Urinary bladder (tissue), 3 donors: ENCODE measurements at regions not wholly inside any gene's neighbourhood (a gene's known extent, or its start where the extent isn't known, plus 50 kb on each side); places are given as distances from the start of the nearest gene placed in this dataset.
"Not testable (repeated sequence)": the region's sequence is repeated elsewhere in the genome, so short reads cannot be mapped to it uniquely, and the experiment has no call there.

Experiments used
- DNase-seq: peaks from one replicate; pipeline ENCODE4 v3.0.0-alpha.2; 2015; ENCODE audit errors: extremely low spot score
- H3K27ac ChIP-seq: one replicate; pipeline ENCODE4 v1.5.1; 2013; ENCODE audit warnings: low read depth, mild to moderate bottlenecking, moderate library complexity
- H3K36me3 ChIP-seq: one replicate; pipeline ENCODE4 v1.6.1; 2013; ENCODE audit warnings: mild to moderate bottlenecking, moderate library complexity; ENCODE audit not compliant: insufficient read depth
- H3K4me1 ChIP-seq: one replicate; pipeline ENCODE4 v1.6.1; 2013; ENCODE audit warnings: mild to moderate bottlenecking, moderate library complexity; ENCODE audit not compliant: insufficient read depth
- H3K4me3 ChIP-seq: one replicate; pipeline ENCODE4 v1.5.1; 2013; ENCODE audit warnings: low read depth, low read length
- WGBS: extraction: QIAGEN DNeasy Blood & Tissue Kit; methylation state at CpG from one replicate; pipeline ENCODE4 v1.1.7; 2013; 5-methylcytosine and 5-hydroxymethylcytosine counted together
- donor health status: healthy with polysubstance abuse.
- donor health status: healthy.

DNA sequence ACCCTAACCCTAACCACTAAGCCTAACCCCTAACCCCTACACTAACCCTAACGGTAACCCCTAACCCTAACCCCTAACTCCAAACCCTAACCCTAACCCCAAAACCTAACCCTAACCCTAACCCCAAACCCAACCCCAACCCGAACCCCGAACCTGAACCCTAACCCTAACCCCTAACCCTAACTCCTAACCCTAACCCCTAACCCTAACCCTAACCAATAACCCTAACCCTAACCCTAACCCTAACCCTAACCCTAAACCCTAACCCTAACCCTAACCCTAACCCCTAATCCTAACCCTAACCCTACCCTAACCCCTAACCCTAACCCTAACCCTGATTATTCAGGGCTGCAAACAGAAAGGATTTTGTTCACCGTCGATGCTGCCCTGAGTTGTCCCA lies 144.6 kb upstream of the DUSP22 start:
- H3K36me3 ChIP-seq, DNase-seq, H3K27ac ChIP-seq, H3K4me1 ChIP-seq, H3K4me3 ChIP-seq: not testable (repeated sequence)
- 100% methylated on average over 4 of the region's 5 CpGs for WGBS

DNA sequence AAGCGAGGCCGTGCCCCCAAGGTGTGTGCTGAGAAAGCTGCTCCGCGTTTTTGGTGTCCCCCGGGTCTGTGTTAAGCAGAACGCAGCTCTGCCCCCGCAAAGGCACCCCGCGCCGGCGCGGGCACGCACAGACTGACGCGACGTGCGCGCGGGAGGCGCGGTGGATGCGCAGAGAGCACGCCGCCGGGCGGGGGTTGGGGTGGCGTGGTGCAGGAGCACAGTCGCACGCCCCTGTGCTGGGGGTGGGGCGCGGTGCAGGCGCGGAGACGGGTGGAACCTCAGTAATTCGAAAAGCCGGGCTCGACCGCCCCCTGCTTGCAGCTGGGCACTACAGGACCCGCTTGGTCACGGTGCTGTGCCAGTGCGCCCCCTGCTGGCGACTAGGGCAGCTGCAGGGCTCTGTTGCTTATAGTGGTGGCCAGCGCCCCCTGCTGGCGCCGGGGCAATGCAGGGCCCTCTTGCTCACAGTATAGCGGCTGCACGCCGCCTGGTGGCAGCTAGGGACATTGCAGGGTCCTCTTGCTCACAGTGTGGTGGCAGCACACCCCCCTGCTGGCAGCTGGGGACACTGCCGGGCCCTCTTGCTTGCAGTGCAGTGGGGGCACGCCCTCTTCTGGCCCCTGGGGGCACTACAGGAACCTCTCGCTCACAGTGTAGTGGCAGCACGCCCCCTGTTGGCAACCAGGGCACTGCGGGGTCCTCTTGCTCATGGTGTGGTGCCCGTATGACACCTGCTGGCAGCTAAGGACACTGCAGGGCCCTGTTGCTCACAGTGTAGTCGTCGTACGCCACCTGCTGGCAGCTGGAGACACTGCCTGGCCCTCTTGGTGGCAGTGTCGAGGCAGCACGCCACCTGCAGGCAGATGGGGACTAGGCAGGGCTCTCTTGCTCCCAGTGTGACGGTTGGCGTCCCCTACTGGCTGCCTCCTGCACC lies 144.0 kb upstream of the DUSP22 start:
- not testable (repeated sequence) for DNase-seq, H3K4me3 ChIP-seq, H3K27ac ChIP-seq, H3K4me1 ChIP-seq, H3K36me3 ChIP-seq
- WGBS = 82% methylated on average over 61 of the region's 61 CpGs

DNA sequence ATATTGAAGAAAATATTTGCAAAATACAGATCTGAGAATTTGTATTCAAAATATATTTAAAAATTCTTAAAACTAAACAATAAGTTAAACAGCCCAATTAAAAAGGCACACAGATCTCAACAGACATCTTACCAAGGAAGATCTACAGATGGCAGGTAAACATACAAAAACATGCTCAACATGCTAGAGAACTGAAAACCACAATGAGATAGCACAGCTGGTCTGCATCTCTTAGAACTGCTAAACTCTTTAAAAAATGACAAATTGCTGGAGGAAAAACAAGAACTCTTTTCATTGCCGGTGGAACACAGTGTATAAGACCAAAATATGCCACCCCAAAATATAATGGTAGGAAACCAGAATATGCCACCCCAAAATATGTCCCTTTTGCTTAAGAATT lies 142.1 kb upstream of the DUSP22 start:
- not testable (repeated sequence) for H3K4me1 ChIP-seq, H3K4me3 ChIP-seq, DNase-seq, H3K36me3 ChIP-seq, H3K27ac ChIP-seq
- 30% methylated on average over 1 of the region's 1 CpG for WGBS

DNA sequence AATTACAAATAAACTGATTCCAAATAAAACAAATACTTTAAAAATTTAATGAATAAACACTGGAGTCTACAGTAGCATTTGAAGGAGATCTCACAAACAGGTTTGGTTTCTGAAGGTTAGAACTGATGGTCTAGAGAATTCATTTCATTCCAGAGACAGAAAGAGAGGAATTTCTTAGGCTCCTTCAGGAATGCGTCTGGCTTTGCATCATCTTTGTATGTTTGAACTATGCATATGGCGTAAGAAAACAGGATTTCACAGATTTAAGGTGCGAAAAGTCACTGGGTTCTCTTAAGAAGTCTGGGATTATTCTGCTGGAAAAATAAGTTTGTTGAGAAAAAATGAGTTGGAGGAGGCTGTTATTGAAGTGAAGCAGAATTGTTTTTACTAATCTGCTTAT lies 139.9 kb upstream of the DUSP22 start:
- H3K4me3 ChIP-seq, H3K36me3 ChIP-seq, H3K27ac ChIP-seq, H3K4me1 ChIP-seq, DNase-seq: not testable (repeated sequence)
- WGBS = 69% methylated on average over 3 of the region's 3 CpGs

DNA sequence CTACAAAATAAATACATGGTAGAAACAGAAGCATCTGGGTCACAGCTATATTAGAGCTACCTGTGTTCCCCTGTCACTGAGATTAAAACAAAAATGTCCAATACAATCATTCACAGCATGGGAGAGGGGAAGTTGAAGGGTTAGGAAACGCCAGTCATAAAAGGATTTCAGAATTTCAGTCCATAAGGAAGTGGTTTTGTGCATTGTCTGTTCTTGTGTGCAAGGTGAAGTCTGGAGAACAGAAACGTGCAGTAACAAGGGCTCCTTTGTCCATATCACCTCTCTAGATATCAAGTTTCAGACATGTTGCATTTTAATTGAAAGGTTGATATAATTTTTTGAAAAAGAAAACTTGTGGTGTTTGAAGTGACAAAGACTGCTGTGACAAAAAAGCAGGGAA lies 139.3 kb upstream of the DUSP22 start:
- WGBS = 17% methylated on average over 2 of the region's 2 CpGs
- H3K36me3 ChIP-seq, H3K4me1 ChIP-seq, H3K4me3 ChIP-seq, DNase-seq, H3K27ac ChIP-seq: not testable (repeated sequence)

DNA sequence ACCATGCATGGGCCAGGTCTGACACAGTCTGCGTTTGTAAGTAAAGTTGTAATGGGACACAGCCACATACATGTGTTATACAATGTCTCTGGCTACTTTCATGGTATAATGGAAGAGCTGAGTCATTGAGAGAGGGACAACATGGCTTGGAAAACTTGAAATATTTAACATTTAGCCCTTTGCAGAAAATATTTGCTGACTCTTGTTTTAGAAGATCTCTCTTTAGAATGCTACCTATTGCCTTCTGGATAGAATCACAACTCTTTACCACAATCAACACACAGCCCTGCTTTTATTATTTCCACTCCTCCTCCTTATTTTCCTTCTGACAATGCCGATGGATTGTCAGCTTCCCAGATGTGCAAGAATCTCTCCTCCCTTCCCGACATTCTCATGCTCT lies 138.4 kb upstream of the DUSP22 start:
- DNase-seq, H3K27ac ChIP-seq: not testable (repeated sequence)
- whole genome bisulfite sequencing = 69% methylated on average over 3 of the region's 3 CpGs

DNA sequence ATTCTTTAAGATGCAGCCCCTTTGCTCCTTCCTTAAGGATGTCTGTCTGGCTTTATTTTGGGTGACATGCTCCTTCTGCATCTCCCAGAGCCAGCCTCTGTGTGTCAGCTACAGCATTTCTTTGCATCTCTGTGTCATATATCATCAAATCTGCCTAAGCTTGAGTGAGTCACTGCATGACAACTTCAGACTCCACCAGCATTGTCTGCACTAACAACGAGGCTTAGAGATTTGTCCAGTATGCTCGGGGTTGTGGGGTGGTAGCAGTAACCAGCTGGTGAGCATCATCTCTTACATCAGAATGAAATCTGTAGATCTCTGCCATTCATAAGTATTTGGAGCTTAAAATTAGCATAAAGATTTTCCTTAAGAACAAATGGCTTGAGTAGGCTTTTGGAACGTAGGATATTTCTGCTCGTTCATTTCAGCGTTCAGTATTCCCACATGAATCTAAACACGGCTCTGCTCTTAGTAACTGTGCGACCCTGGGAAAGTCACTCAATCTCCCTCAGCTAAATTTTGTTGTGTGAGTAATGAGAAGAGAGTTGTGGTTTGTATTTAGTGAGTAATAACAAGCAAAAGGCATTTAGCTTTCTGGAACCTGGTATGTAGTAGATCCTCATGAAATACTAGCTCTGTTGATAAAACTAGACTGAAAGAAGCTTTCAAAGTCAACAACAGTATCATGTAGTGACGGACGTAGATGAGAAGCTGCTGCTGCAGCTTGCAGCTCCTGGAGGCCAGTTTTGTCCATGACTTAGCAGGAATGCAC lies 137.8 kb upstream of the DUSP22 start:
- H3K36me3 ChIP-seq, H3K27ac ChIP-seq, DNase-seq, H3K4me1 ChIP-seq, H3K4me3 ChIP-seq: not testable (repeated sequence)
- WGBS = 46% methylated on average over 9 of the region's 9 CpGs

More for the DNA sequence above, 138.4 kb upstream of the DUSP22 start:
- not testable (repeated sequence) for H3K4me1 ChIP-seq, H3K4me3 ChIP-seq, H3K36me3 ChIP-seq

DNA sequence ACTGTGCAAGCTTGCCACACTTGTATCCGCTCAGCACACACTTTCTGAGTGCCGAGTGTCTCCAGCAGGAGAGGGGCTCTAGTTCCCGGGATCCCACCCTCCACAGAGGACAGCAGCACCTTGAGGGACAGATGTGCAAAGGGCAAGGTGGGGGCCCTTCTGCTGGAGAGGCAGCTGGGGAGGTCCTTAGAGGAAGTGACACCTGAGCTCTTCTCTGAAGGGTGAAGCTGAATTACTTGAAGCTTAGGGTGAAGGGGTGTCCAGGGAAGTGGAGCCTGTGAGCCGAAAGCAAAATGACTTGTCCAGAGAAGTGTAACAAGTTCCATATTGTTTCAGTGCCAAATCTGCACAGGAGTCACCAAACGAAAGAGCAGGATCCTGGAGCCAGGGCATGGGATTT lies 136.3 kb upstream of the DUSP22 start:
- Histone ChIP-seq H3K36me3 (no peaks in the 10 kb centered on the region), H3K27ac (no peak overlapping the region), H3K4me1 (no peaks in the 10 kb centered on the region), H3K4me3 (no peak overlapping the region)
- 63% methylated on average over 5 of the region's 5 CpGs for WGBS
- no peak for DNase-seq

DNA sequence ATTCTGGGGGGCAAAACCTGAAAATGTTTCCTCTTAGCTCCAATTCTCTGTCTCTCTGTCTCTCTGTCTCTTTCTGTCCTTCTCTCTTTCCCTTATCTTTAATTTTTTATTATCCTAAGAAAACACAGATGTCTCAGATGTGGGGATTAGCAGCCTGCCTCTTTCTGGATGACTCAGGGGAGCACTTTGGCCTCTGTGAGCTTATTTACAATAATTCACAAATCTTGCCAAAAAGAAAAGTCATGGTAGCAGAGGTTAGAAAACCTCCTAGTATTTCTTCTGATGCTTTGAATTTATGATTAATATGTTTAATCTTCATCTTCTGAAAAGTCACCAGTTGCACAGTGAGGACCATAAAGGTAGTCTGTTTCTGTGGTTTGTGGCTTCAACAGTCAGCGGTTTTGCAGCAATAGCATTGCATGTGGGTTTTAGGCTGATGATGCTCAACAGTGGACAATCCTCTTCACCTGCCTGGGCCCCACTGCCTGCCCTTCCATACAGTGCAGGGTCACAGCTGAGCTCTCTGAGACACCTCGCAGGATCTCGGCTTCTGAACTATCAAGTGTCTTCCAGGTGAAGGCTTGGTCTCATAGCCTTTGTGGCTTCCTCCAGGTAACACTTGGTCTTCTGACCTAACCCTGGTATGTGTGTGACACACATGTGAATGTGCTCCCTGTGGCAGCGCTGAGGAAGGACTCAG lies 135.7 kb upstream of the DUSP22 start:
- 73% methylated on average over 4 of the region's 4 CpGs for WGBS
- not testable (repeated sequence) for H3K4me1 ChIP-seq, H3K36me3 ChIP-seq, DNase-seq, H3K4me3 ChIP-seq, H3K27ac ChIP-seq

DNA sequence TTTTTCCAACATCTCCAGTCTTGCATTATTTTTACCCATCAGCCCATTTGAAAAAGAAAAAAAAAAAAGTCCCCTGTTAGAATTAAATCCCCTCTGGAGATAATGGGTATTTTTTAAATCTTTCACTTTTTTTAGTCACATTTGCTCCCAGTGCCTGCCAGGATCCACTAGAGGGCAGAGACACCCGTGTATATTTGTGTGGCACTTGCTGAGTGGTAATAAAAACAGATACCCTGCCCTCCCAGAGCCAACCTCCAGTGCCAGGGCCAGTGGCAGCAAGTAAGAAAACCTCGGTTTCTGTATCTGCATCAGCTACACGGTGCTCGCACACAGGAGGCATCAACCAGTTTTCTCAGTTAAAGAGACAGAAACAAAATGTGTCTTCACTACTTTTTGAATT lies 135.1 kb upstream of the DUSP22 start:
- H3K4me3 ChIP-seq, H3K4me1 ChIP-seq, H3K27ac ChIP-seq, H3K36me3 ChIP-seq, DNase-seq: not testable (repeated sequence)
- 17% methylated on average over 4 of the region's 4 CpGs for WGBS

DNA sequence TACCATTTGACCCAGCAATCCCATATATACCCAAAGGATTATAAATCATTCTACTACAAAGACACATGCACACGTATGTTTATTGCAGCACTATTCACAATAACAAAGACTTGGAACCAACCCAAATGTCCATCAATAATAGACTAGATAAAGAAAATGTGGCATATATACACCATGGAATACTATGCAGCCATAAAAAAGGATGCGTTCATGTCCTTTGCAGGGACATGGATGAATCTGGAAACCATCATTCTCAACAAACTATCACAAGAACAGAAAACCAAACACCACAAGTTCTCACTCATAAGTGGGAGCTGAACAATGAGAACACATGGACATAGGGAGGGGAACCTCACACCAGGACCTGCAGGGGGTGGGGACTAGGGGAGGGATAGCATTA lies 130.6 kb upstream of the DUSP22 start:
- not testable (repeated sequence) for DNase-seq, H3K4me3 ChIP-seq, H3K36me3 ChIP-seq, H3K27ac ChIP-seq, H3K4me1 ChIP-seq
- WGBS = 75% methylated on average over 2 of the region's 2 CpGs

DNA sequence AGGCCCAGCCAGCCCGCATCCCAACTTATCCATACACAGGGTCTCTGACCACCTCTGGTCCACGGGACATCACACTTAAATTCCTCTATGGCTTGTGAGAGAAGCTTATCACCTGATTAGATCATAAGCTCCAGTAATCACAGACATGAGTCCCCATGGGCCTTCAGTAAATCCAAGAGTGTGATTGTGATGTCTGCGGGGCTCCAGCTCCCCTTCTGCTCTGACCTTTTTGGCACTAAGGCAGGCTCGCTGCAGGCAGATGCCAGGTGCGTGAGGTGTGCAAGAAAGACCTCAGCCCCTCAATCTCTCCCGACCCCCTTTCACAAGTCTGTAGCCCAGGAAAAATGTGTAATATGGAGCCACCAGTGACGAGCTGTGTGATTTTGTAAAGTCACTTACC lies 127.6 kb upstream of the DUSP22 start:
- DNase-seq = no peak
- Histone ChIP-seq H3K27ac (no peak overlapping the region), H3K36me3 (no peaks in the 10 kb centered on the region), H3K4me3 (no peak overlapping the region), H3K4me1 (no peaks in the 10 kb centered on the region)
- 77% methylated on average over 7 of the region's 7 CpGs for WGBS

DNA sequence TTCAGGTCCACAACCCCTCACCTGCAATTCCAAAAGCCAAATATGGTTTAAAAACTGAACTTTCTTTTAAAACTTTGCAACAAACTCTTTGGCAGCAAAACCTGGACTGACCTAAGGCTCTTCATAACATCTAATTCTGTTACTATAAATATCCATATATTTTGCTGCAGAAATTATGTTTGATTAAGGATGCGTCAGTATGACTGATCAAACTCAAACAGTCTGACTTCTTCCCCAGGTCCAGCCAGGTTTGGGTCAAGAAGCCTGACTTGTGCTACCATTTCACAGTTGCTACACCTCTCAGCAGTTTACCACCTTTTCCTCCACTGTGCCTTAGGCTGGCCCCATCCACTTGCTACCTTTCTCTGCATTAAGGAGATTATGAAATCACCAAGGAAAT lies 127.0 kb upstream of the DUSP22 start:
- Histone ChIP-seq H3K4me1 (no peaks in the 10 kb centered on the region), H3K36me3 (no peaks in the 10 kb centered on the region), H3K27ac (no peak overlapping the region), H3K4me3 (no peak overlapping the region)
- WGBS = 88% methylated on average over 1 of the region's 1 CpG
- DNase-seq = no peak

DNA sequence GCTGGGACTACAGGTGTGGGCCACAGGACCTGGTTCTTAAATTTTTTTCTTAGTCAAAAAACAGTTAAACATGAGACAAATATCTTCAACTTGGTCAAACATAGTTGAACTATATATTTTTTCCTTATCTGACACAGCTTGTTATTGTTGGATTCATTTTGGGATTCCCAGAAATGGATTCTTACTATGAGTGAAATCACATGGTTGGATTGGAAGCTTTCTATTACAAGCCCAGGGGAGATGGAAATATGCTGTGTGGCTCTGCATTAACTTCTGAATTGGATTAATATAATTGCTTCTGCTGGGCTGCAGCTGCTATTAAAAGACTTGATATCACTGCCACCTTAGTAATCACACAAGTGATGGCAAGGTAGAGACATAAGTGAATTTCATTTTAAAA lies 126.4 kb upstream of the DUSP22 start:
- Histone ChIP-seq H3K36me3 (no peaks in the 10 kb centered on the region), H3K27ac (no peak overlapping the region), H3K4me3 (no peak overlapping the region), H3K4me1 (no peaks in the 10 kb centered on the region)
- DNase-seq = no peak
